ENCODE measurements at regions not wholly inside any gene's neighbourhood (a gene's known extent, or its start where the extent isn't known, plus 50 kb on each side); places are given as distances from the start of the nearest gene placed in this dataset.

DNA sequence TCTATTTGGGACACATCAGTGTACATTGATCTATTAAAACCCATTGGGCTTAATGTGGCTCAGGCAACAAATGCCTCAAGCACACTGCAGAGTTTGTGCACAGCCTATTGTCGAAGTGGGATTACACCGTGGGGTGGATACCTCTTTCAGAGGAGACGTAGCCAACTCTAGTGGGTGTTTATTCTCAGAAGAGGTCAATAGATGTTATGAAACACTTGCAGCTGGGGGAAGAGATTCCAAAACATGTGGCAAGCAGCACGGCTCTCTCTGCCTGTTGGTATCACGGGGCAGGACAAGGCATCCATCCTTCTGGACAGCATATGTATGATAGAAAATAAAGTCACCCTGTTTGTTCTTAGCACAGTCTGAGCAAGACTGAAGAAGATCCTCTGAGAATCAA is 121.4 kb upstream of the COPS8 start:
- 80 to 88% (median 82%) methylated on average over 5 of the region's 5 CpGs for WGBS, 4 donors
- peak; percentile 27 to 68 (median 39) for ATAC-seq
- TF ChIP-seq POLR2A (IDR thresholded peaks at IDR 0.05) = no peak
- TF ChIP-seq, protein P1, sequence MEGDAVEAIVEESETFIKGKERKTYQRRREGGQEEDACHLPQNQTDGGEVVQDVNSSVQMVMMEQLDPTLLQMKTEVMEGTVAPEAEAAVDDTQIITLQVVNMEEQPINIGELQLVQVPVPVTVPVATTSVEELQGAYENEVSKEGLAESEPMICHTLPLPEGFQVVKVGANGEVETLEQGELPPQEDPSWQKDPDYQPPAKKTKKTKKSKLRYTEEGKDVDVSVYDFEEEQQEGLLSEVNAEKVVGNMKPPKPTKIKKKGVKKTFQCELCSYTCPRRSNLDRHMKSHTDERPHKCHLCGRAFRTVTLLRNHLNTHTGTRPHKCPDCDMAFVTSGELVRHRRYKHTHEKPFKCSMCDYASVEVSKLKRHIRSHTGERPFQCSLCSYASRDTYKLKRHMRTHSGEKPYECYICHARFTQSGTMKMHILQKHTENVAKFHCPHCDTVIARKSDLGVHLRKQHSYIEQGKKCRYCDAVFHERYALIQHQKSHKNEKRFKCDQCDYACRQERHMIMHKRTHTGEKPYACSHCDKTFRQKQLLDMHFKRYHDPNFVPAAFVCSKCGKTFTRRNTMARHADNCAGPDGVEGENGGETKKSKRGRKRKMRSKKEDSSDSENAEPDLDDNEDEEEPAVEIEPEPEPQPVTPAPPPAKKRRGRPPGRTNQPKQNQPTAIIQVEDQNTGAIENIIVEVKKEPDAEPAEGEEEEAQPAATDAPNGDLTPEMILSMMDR (IDR thresholded peaks at IDR 0.05) = no peak
- intact Hi-C loops (cut with DNase I) = no loop called here
- H3K9me3 ChIP-seq = no peaks in the 10 kb centered on the region
- H3K4me3 ChIP-seq = no peak overlapping the region
- peaks cover 0 to 21% (median 3%) of the 10 kb centered on the region in 12 donors for H3K4me1 ChIP-seq
- peak overlapping the region in 1 of 12 donors; percentile 43 for H3K27ac ChIP-seq
- no peaks in the 10 kb centered on the region for H3K27me3 ChIP-seq
- DNase-seq = peak in 1 of 5 donors; percentile 42
- no peaks in the 10 kb centered on the region for H3K36me3 ChIP-seq

DNA sequence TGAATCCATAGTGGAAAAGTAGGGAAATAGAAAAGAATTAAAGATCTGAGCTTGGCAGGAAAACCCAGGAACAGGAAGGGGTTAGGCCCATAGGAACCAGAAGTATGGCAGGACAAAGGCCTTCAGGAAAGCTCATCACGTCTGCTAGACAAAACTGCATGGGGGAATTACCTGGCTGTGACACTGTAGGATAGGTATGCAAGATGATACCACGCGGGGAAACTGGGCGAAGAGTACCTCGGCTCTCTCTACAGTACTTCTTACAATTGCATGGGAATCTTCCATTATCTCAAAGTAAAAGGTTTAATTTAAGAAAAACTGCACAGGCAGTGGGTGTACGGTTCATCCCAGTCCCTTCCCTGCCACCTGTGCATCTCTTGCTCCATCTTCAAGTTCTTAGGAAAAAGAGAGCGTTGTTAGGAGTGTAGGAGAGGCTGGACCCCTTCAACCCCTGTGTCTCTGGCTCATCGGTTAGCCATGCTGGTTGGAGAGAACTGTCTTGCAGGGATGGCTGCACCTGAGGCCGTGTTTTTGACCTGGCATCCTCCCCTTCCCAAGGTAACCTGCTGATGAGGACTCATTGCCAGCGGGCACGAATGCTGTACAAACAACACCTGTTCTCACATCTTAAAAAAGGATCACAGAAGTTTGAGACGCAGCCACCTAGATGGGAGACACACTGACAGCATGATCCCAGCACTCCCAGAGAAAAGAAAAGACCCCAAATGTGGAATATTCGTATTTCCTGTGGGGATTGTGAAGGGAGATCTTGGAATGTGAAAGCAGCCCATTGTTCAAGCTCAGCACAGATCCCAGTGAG is 120.5 kb upstream of the COPS8 start:
- peak overlapping the region in 1 of 12 donors; percentile 43 for H3K27ac ChIP-seq
- peaks cover 0 to 21% (median 3%) of the 10 kb centered on the region in 12 donors for H3K4me1 ChIP-seq
- WGBS, 4 donors = 88 to 94% (median 92%) methylated on average over 13 of the region's 13 CpGs
- no peak for ATAC-seq
- DNase-seq = no peak
- no peaks in the 10 kb centered on the region for H3K9me3 ChIP-seq
- no peak overlapping the region for H3K4me3 ChIP-seq
- no peaks in the 10 kb centered on the region for H3K36me3 ChIP-seq
- no peaks in the 10 kb centered on the region for H3K27me3 ChIP-seq
- intact Hi-C loops (cut with DNase I) = no loop called here
- TF ChIP-seq, protein P1 (IDR thresholded peaks at IDR 0.05) = no peak
- TF ChIP-seq POLR2A (IDR thresholded peaks at IDR 0.05) = no peak

DNA sequence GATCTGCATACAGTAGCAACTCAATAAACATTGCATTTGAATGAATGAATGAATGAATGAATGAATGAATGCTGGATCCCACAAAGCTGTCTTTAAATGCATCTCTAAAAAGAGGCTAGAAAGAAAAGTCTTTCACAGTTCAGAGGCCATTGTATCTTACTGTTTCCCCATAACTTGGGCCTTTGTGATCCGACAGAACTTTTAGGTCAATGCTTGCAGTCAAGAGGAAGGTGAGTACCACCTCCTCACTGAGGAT is 119.9 kb upstream of the COPS8 start:
- Histone ChIP-seq H3K27me3 (no peaks in the 10 kb centered on the region), H3K4me3 (no peak overlapping the region), H3K27ac (no peak overlapping the region), H3K36me3 (no peaks in the 10 kb centered on the region), H3K4me1 (peaks cover 0 to 21% (median 3%) of the 10 kb centered on the region in 12 donors), H3K9me3 (no peaks in the 10 kb centered on the region)
- no peak for TF ChIP-seq POLR2A (IDR thresholded peaks at IDR 0.05)
- TF ChIP-seq, protein P1 (IDR thresholded peaks at IDR 0.05) = no peak
- WGBS, 4 donors = 43 to 100% (median 97%) methylated on average over 1 of the region's 1 CpG
- intact Hi-C loops (cut with DNase I) = no loop called here
- ATAC-seq (no peak), DNase-seq (no peak)

- H3K9me3 ChIP-seq = no peaks in the 10 kb centered on the region
- ATAC-seq (no peak), DNase-seq (no peak)
- peaks cover 0 to 5% (median 0%) of the 10 kb centered on the region in 9 donors for H3K27me3 ChIP-seq
- peaks cover 0 to 28% (median 3%) of the 10 kb centered on the region in 12 donors for H3K4me1 ChIP-seq
- no peak overlapping the region for H3K4me3 ChIP-seq
- intact Hi-C loops (cut with DNase I) = no loop called here
- 69 to 91% (median 79%) methylated on average over 4 of the region's 4 CpGs for WGBS, 4 donors
- H3K36me3 ChIP-seq = no peaks in the 10 kb centered on the region
- peak overlapping the region in 1 of 12 donors; percentile 33 for H3K27ac ChIP-seq
- no peak for TF ChIP-seq POLR2A (IDR thresholded peaks at IDR 0.05)
- TF ChIP-seq, protein P1 (IDR thresholded peaks at IDR 0.05) = no peak
These were observed 118.2 kb upstream of the COPS8 start for GRCh38 chr2:236967499-236967783.
